ENCODE measurements at regions not wholly inside any gene's neighbourhood (a gene's known extent, or its start where the extent isn't known, plus 50 kb on each side); places are given as distances from the start of the nearest gene placed in this dataset.
"Not testable (repeated sequence)": the region's sequence is repeated elsewhere in the genome, so short reads cannot be mapped to it uniquely, and the experiment has no call there.

- no peak for DNase-seq
These were observed 52.0 kb upstream of the CPM start for GRCh38 chr12:68984796-68985573.

GRCh38 chr12:68997526-68997925, 64.6 kb upstream of the CPM start:
- DNase-seq, result not testable (repeated sequence)

- DNase-seq, result no peak
These were observed 65.1 kb upstream of the CPM start for GRCh38 chr12:68998041-68998440.

- no peak for DNase-seq
These were observed 67.1 kb upstream of the CPM start for GRCh38 chr12:69000074-69000473.

GRCh38 chr12:69000540-69001243, 67.7 kb upstream of the CPM start:
- DNase-seq, result no peak

GRCh38 chr12:69001251-69001650, 68.3 kb upstream of the CPM start:
- DNase-seq, result no peak

- no peak for DNase-seq
These were observed 70.0 kb upstream of the CPM start for GRCh38 chr12:69002969-69003368.

- DNase-seq, result no peak
These were observed 71.0 kb upstream of the CPM start for GRCh38 chr12:69003991-69004390.

- DNase-seq, result peak; percentile 45 to 71
These were observed 74.3 kb upstream of the CPM start for GRCh38 chr12:69007101-69007854.

GRCh38 chr12:69007855-69008351, 74.9 kb upstream of the CPM start:
- DNase-seq, result peak in 1 of 2 experiments; percentile 43

GRCh38 chr12:69008520-69008919, 75.5 kb upstream of the CPM start:
- peak in 1 of 2 experiments; percentile 58 for DNase-seq

- DNase-seq, result no peak
These were observed 81.1 kb upstream of the CPM start for GRCh38 chr12:69014047-69014446.

- DNase-seq, result no peak
These were observed 82.0 kb upstream of the CPM start for GRCh38 chr12:69015017-69015416.

GRCh38 chr12:69015831-69016230, 82.9 kb upstream of the CPM start:
- DNase-seq, result no peak

GRCh38 chr12:69019082-69019481, 86.1 kb upstream of the CPM start:
- DNase-seq, result no peak

- DNase-seq, result no peak
These were observed 86.9 kb upstream of the CPM start for GRCh38 chr12:69019910-69020309.

GRCh38 chr12:69022674-69023073, 89.7 kb upstream of the CPM start:
- no peak for DNase-seq

GRCh38 chr12:69023840-69024239, 90.9 kb upstream of the CPM start:
- DNase-seq, result no peak

- DNase-seq, result no peak
These were observed 91.4 kb upstream of the CPM start for GRCh38 chr12:69024413-69024812.

- DNase-seq, result no peak
These were observed 91.9 kb upstream of the CPM start for GRCh38 chr12:69024907-69025306.

- no peak for DNase-seq
These were observed 93.4 kb upstream of the CPM start for GRCh38 chr12:69026336-69026735.

- DNase-seq, result no peak
These were observed 94.5 kb upstream of the CPM start for GRCh38 chr12:69027411-69027881.
